ENCODE measurements at regions not wholly inside any gene's neighbourhood (a gene's known extent, or its start where the extent isn't known, plus 50 kb on each side); places are given as distances from the start of the nearest gene placed in this dataset.
"Not testable (repeated sequence)": the region's sequence is repeated elsewhere in the genome, so short reads cannot be mapped to it uniquely, and the experiment has no call there.

DNA sequence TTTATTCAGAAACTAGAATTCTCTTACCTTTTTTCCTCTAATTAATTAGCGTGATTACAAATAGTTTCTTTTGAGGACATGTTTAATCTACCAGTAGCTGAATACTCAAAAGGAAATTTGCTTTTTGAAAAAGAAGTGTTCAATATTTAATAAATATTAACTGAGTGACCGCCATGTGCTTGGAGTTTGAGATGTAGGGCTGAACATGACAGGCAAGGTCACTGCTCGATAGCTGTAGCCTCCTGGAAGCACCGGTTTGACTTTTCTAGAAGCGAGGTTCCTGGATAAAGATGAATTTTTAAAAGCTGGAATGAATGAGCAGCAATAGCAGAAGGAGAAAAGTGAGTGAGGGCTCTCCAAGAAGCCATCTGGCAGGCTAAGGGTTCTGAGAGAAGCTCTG lies 65.0 kb upstream of the PRSS12 start:
- TF ChIP-seq POLR2A (IDR thresholded peaks at IDR 0.05; ENCODE audit: control extremely low read depth in 1 of 2, low read depth in 2 of 2, low read length in 2 of 2); RNF2 (IDR thresholded peaks at IDR 0.05; ENCODE audit: borderline replicate concordance, low read depth, low read length, missing control alignments, poor library complexity, severe bottlenecking); POLR2AphosphoS5 (IDR thresholded peaks at IDR 0.05; ENCODE audit: low read depth, low read length); CHD2 (IDR thresholded peaks at IDR 0.05; ENCODE audit: low read length); YY1 (IDR thresholded peaks at IDR 0.05; ENCODE audit: low read depth, low read length); SP4 (IDR thresholded peaks at IDR 0.05; ENCODE audit: low read length); RAD21 (IDR thresholded peaks at IDR 0.05 in 1 of 2, conservative IDR thresholded peaks at IDR 0.05 in 1 of 2; ENCODE audit: low read depth in 2 of 2, low read length in 2 of 2); NRF1 (IDR thresholded peaks at IDR 0.05; ENCODE audit: low read depth, low read length); ZNF274 (IDR thresholded peaks at IDR 0.05; ENCODE audit: borderline replicate concordance, extremely low read depth, low read length): not testable (repeated sequence)
- TF ChIP-seq, protein P1, sequence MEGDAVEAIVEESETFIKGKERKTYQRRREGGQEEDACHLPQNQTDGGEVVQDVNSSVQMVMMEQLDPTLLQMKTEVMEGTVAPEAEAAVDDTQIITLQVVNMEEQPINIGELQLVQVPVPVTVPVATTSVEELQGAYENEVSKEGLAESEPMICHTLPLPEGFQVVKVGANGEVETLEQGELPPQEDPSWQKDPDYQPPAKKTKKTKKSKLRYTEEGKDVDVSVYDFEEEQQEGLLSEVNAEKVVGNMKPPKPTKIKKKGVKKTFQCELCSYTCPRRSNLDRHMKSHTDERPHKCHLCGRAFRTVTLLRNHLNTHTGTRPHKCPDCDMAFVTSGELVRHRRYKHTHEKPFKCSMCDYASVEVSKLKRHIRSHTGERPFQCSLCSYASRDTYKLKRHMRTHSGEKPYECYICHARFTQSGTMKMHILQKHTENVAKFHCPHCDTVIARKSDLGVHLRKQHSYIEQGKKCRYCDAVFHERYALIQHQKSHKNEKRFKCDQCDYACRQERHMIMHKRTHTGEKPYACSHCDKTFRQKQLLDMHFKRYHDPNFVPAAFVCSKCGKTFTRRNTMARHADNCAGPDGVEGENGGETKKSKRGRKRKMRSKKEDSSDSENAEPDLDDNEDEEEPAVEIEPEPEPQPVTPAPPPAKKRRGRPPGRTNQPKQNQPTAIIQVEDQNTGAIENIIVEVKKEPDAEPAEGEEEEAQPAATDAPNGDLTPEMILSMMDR (IDR thresholded peaks at IDR 0.05; ENCODE audit: control extremely low read depth in 1 of 3, insufficient read depth in 1 of 3, low read depth in 1 of 3, low read length in 3 of 3), result not testable (repeated sequence)
- TF ChIP-seq, protein P2, sequence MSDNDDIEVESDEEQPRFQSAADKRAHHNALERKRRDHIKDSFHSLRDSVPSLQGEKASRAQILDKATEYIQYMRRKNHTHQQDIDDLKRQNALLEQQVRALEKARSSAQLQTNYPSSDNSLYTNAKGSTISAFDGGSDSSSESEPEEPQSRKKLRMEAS (IDR thresholded peaks at IDR 0.05), result not testable (repeated sequence)
- TF ChIP-seq, protein P3, sequence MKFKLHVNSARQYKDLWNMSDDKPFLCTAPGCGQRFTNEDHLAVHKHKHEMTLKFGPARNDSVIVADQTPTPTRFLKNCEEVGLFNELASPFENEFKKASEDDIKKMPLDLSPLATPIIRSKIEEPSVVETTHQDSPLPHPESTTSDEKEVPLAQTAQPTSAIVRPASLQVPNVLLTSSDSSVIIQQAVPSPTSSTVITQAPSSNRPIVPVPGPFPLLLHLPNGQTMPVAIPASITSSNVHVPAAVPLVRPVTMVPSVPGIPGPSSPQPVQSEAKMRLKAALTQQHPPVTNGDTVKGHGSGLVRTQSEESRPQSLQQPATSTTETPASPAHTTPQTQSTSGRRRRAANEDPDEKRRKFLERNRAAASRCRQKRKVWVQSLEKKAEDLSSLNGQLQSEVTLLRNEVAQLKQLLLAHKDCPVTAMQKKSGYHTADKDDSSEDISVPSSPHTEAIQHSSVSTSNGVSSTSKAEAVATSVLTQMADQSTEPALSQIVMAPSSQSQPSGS (IDR thresholded peaks at IDR 0.05; ENCODE audit: low read length), result not testable (repeated sequence)
- TF ChIP-seq, protein P4, sequence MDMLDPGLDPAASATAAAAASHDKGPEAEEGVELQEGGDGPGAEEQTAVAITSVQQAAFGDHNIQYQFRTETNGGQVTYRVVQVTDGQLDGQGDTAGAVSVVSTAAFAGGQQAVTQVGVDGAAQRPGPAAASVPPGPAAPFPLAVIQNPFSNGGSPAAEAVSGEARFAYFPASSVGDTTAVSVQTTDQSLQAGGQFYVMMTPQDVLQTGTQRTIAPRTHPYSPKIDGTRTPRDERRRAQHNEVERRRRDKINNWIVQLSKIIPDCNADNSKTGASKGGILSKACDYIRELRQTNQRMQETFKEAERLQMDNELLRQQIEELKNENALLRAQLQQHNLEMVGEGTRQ (IDR thresholded peaks at IDR 0.05; ENCODE audit: low read length), result not testable (repeated sequence)
